ENCODE measurements at regions not wholly inside any gene's neighbourhood (a gene's known extent, or its start where the extent isn't known, plus 50 kb on each side); places are given as distances from the start of the nearest gene placed in this dataset.
"Not testable (repeated sequence)": the region's sequence is repeated elsewhere in the genome, so short reads cannot be mapped to it uniquely, and the experiment has no call there.

- Histone ChIP-seq H3K9me3 (no peaks in the 10 kb centered on the region), H3K4me1 (no peaks in the 10 kb centered on the region), H3K27me3 (no peaks in the 10 kb centered on the region), H3K4me3 (ENCODE audit: low read depth, low read length) (no peak overlapping the region), H3K36me3 (no peaks in the 10 kb centered on the region)
- peak; percentile 27; the same call in 1 of the 2 replicates for TF ChIP-seq CTCF (IDR thresholded peaks at IDR 0.05; ENCODE audit: low read depth, low read length)
- no peak for DNase-seq
Measured at GRCh38 chr1:196059210-196059609, 549.0 kb downstream of the KCNT2 start.

- Histone ChIP-seq H3K36me3 (no peaks in the 10 kb centered on the region), H3K9me3 (no peaks in the 10 kb centered on the region), H3K4me1 (no peaks in the 10 kb centered on the region), H3K27me3 (no peaks in the 10 kb centered on the region), H3K4me3 (ENCODE audit: low read depth, low read length) (no peak overlapping the region)
- no peak for DNase-seq
- no peak for TF ChIP-seq CTCF (IDR thresholded peaks at IDR 0.05; ENCODE audit: low read depth, low read length)
Measured at GRCh38 chr1:196056966-196057365, 551.3 kb downstream of the KCNT2 start.

GRCh38 chr1:196049407-196049806 lies 558.8 kb downstream of the KCNT2 start:
- no peaks in the 10 kb centered on the region for H3K9me3 ChIP-seq
- no peak for DNase-seq
- H3K36me3 ChIP-seq: no peaks in the 10 kb centered on the region
- H3K4me3 ChIP-seq (ENCODE audit: low read depth, low read length): no peak overlapping the region
- H3K4me1 ChIP-seq: no peaks in the 10 kb centered on the region
- H3K27me3 ChIP-seq: no peaks in the 10 kb centered on the region
- no peak for TF ChIP-seq CTCF (IDR thresholded peaks at IDR 0.05; ENCODE audit: low read depth, low read length)

DNA sequence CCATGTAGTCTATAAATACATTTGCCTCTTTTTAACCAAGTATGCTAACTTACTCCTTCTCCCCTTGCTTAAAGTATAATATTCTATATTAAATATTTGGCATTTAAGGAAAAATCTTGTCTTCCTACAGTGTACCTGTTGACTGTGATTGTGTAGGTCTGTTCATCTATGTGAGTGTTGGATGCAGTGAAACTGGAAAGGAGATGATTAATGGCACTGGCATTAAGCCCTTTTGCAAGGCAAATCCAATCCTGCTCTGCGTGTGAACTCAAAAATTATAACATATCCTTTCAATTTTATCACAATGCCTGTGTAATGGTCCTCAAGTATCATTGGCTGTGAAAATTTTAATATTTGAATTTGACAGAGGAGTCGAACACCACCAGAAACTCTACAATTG lies 565.0 kb downstream of the KCNT2 start:
- Histone ChIP-seq H3K9me3 (no peaks in the 10 kb centered on the region), H3K27me3 (no peaks in the 10 kb centered on the region), H3K4me1 (no peaks in the 10 kb centered on the region), H3K36me3 (no peaks in the 10 kb centered on the region), H3K4me3 (ENCODE audit: low read depth, low read length) (no peak overlapping the region)
- no peak for DNase-seq
- TF ChIP-seq CTCF (IDR thresholded peaks at IDR 0.05; ENCODE audit: low read depth, low read length): no peak

GRCh38 chr1:196034080-196034706 lies 574.0 kb downstream of the KCNT2 start:
- Histone ChIP-seq H3K27me3 (no peaks in the 10 kb centered on the region), H3K4me3 (ENCODE audit: low read depth, low read length) (no peak overlapping the region), H3K36me3 (no peaks in the 10 kb centered on the region), H3K4me1 (peaks cover 9% of the 10 kb centered on the region), H3K9me3 (no peaks in the 10 kb centered on the region)
- TF ChIP-seq CTCF (IDR thresholded peaks at IDR 0.05; ENCODE audit: low read depth, low read length): no peak
- no peak for DNase-seq

- not testable (repeated sequence) for H3K9me3 ChIP-seq; H3K27me3 ChIP-seq; H3K36me3 ChIP-seq; H3K4me1 ChIP-seq; H3K4me3 ChIP-seq (ENCODE audit: low read depth, low read length); DNase-seq
Measured at GRCh38 chr1:196031387-196031786, 576.9 kb downstream of the KCNT2 start.

DNA sequence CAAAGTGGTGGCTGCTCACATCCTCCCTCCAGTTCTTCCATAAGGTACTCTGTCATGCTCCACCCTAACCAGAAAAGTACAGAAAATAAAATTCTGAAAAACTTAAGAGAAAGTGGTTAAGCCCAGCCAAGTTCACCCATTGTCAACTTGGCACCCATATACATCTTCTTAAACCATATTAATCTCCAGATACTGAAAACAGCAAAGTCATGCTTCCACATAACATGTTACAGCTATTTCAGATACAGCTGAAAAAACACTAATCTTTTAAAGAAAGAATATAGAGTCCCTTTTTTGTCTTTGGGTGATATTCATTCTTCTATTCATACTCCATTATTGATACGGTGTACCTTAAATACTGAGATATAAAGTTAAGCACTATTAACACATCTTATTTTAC lies 577.8 kb downstream of the KCNT2 start:
- DNase-seq: no peak
- Histone ChIP-seq H3K27me3 (no peaks in the 10 kb centered on the region), H3K9me3 (no peaks in the 10 kb centered on the region), H3K4me1 (peaks cover 9% of the 10 kb centered on the region), H3K4me3 (ENCODE audit: low read depth, low read length) (no peak overlapping the region), H3K36me3 (no peaks in the 10 kb centered on the region)
- TF ChIP-seq CTCF (IDR thresholded peaks at IDR 0.05; ENCODE audit: low read depth, low read length): no peak
